ENCODE measurements at regions not wholly inside any gene's neighbourhood (a gene's known extent, or its start where the extent isn't known, plus 50 kb on each side); places are given as distances from the start of the nearest gene placed in this dataset.

- H3K9me3 ChIP-seq (ENCODE audit: control insufficient read depth, low read depth, low read length), result no peaks in the 10 kb centered on the region
- H3K4me2 ChIP-seq (ENCODE audit: control insufficient read depth, extremely low read depth, insufficient read depth, low read depth, low read length), result no peak overlapping the region
- no peaks in the 10 kb centered on the region for H3K79me2 ChIP-seq (ENCODE audit: control insufficient read depth, insufficient read depth, low read length)
- no peaks in the 10 kb centered on the region for H3K27me3 ChIP-seq (ENCODE audit: control insufficient read depth, extremely low read depth, insufficient read depth, low read length)
- no peak overlapping the region for H3K9ac ChIP-seq (ENCODE audit: control insufficient read depth, extremely low read depth, insufficient read depth, low read length)
- H2AFZ ChIP-seq (ENCODE audit: control insufficient read depth, low read length), result no peak overlapping the region
- no peaks in the 10 kb centered on the region for H3K9me1 ChIP-seq (ENCODE audit: control insufficient read depth, extremely low read depth, insufficient read depth, low read length)
- no peak overlapping the region for H3K4me3 ChIP-seq (ENCODE audit: control insufficient read depth in 2 of 3, extremely low read depth in 1 of 3, insufficient read depth in 2 of 3, low read depth in 1 of 3, low read length in 3 of 3)
- no peaks in the 10 kb centered on the region for H4K20me1 ChIP-seq (ENCODE audit: control insufficient read depth, extremely low read depth, insufficient read depth, low read length)
- H3K4me1 ChIP-seq (ENCODE audit: control insufficient read depth, extremely low read depth, insufficient read depth, low read length), result no peaks in the 10 kb centered on the region
- FAIRE-seq (no peak), DNase-seq (ENCODE audit: low read depth, low spot score) (no peak)
- no peaks in the 10 kb centered on the region for H3K36me3 ChIP-seq (ENCODE audit: control insufficient read depth in 2 of 2, extremely low read depth in 1 of 2, insufficient read depth in 2 of 2, low read length in 2 of 2)
- dilution Hi-C loops (cut with MboI; ENCODE audit: extremely low pct_ligation_motif_present, low sequenced_read_pairs), result no loop called here
- TF ChIP-seq EZH2 (IDR thresholded peaks at IDR 0.05; ENCODE audit: low read length) (no peak), CTCF (optimal IDR thresholded peaks at IDR 0.05 in 1 of 3, IDR thresholded peaks at IDR 0.05 in 1 of 3, conservative IDR thresholded peaks at IDR 0.05 in 1 of 3; ENCODE audit: extremely low read depth in 1 of 3, insufficient read depth in 2 of 3, low read length in 3 of 3) (no peak)
- H3K27ac ChIP-seq (ENCODE audit: control insufficient read depth, insufficient read depth, low read length), result no peak overlapping the region
These were observed 957.8 kb downstream of the C4orf33 start for GRCh38 chr4:130053723-130054122.

- DNase-seq (ENCODE audit: low read depth, low spot score), result no peak
- no peaks in the 10 kb centered on the region for H3K27me3 ChIP-seq (ENCODE audit: control insufficient read depth, extremely low read depth, insufficient read depth, low read length)
- no peak overlapping the region for H2AFZ ChIP-seq (ENCODE audit: control insufficient read depth, low read length)
- H3K4me1 ChIP-seq (ENCODE audit: control insufficient read depth, extremely low read depth, insufficient read depth, low read length), result no peaks in the 10 kb centered on the region
- no peaks in the 10 kb centered on the region for H3K79me2 ChIP-seq (ENCODE audit: control insufficient read depth, insufficient read depth, low read length)
- dilution Hi-C loops (cut with MboI; ENCODE audit: extremely low pct_ligation_motif_present, low sequenced_read_pairs), result no loop called here
- no peak overlapping the region for H3K27ac ChIP-seq (ENCODE audit: control insufficient read depth, insufficient read depth, low read length)
- no peak overlapping the region for H3K9ac ChIP-seq (ENCODE audit: control insufficient read depth, extremely low read depth, insufficient read depth, low read length)
- H3K36me3 ChIP-seq (ENCODE audit: control insufficient read depth in 2 of 2, extremely low read depth in 1 of 2, insufficient read depth in 2 of 2, low read length in 2 of 2), result no peaks in the 10 kb centered on the region
- no peaks in the 10 kb centered on the region for H4K20me1 ChIP-seq (ENCODE audit: control insufficient read depth, extremely low read depth, insufficient read depth, low read length)
- no peak for FAIRE-seq
- H3K4me2 ChIP-seq (ENCODE audit: control insufficient read depth, extremely low read depth, insufficient read depth, low read depth, low read length), result no peak overlapping the region
- no peaks in the 10 kb centered on the region for H3K9me1 ChIP-seq (ENCODE audit: control insufficient read depth, extremely low read depth, insufficient read depth, low read length)
- TF ChIP-seq EZH2 (IDR thresholded peaks at IDR 0.05; ENCODE audit: low read length) (no peak), CTCF (optimal IDR thresholded peaks at IDR 0.05 in 1 of 3, IDR thresholded peaks at IDR 0.05 in 1 of 3, conservative IDR thresholded peaks at IDR 0.05 in 1 of 3; ENCODE audit: extremely low read depth in 1 of 3, insufficient read depth in 2 of 3, low read length in 3 of 3) (no peak)
- H3K4me3 ChIP-seq (ENCODE audit: control insufficient read depth in 2 of 3, extremely low read depth in 1 of 3, insufficient read depth in 2 of 3, low read depth in 1 of 3, low read length in 3 of 3), result no peak overlapping the region
- no peaks in the 10 kb centered on the region for H3K9me3 ChIP-seq (ENCODE audit: control insufficient read depth, low read depth, low read length)
These were observed 959.0 kb downstream of the C4orf33 start for GRCh38 chr4:130054908-130055307.
